Activated CD4-positive, alpha-beta memory T cell treated with anti-CD3 and anti-CD28 coated beads for 36 hours (primary cell): ENCODE measurements at regions not wholly inside any gene's neighbourhood (a gene's known extent, or its start where the extent isn't known, plus 50 kb on each side); places are given as distances from the start of the nearest gene placed in this dataset. TPM values are rescaled to one million over a fixed set of nuclear protein-coding genes. Genes with fewer than 3 reads are reported as not detected.

Experiments used
- CTCF ChIA-PET: fragments of 350-600 bp; sonication (Branson Sonifier 250); formaldehyde crosslinking; loops from one replicate; lab custom pipeline; 2021; ENCODE audit warnings: antibody characterized with exemption, inconsistent platforms; lab: Charles Lee
- POLR2A ChIA-PET: fragments of 350-600 bp; sonication (Branson Sonifier 250); formaldehyde crosslinking; loops from one replicate; lab custom pipeline; 2021; ENCODE audit warnings: antibody characterized with exemption; lab: Charles Lee
- DNase-seq: peaks from one replicate; pipeline ENCODE4 v3.0.0-alpha.2; 2020
- H3K27ac Mint-ChIP-seq: one replicate; pipeline ENCODE4 v1.8.0; 2021; ENCODE audit warnings: mixed read lengths
- H3K27me3 Mint-ChIP-seq: one replicate; pipeline ENCODE4 v1.8.0; 2021; ENCODE audit warnings: mixed read lengths
- H3K36me3 Mint-ChIP-seq: one replicate; pipeline ENCODE4 v1.8.0; 2021; ENCODE audit warnings: mixed read lengths
- H3K4me1 Mint-ChIP-seq: one replicate; pipeline ENCODE4 v1.8.0; 2021; ENCODE audit warnings: low read depth, mixed read lengths
- H3K4me3 Mint-ChIP-seq: one replicate; pipeline ENCODE4 v1.8.0; 2021; ENCODE audit warnings: mild to moderate bottlenecking, mixed read lengths
- H3K9me3 Mint-ChIP-seq: one replicate; pipeline ENCODE4 v1.8.0; 2021; ENCODE audit warnings: mixed read lengths
- intact Hi-C: fragments of 100-400 bp; cut with micrococcal nuclease; formaldehyde crosslinking; loops from one replicate; pipeline ENCODE4 v1.15.1; 2023
- microRNA-seq: library from miRNA; unstranded; fragments of <30 nt; microRNA quantifications from one replicate; pipeline ENCODE4 v1.2.0, GENCODE V29; 2022; ENCODE audit warnings: borderline number of aligned reads, borderline microRNAs expressed, borderline replicate concordance

DNA sequence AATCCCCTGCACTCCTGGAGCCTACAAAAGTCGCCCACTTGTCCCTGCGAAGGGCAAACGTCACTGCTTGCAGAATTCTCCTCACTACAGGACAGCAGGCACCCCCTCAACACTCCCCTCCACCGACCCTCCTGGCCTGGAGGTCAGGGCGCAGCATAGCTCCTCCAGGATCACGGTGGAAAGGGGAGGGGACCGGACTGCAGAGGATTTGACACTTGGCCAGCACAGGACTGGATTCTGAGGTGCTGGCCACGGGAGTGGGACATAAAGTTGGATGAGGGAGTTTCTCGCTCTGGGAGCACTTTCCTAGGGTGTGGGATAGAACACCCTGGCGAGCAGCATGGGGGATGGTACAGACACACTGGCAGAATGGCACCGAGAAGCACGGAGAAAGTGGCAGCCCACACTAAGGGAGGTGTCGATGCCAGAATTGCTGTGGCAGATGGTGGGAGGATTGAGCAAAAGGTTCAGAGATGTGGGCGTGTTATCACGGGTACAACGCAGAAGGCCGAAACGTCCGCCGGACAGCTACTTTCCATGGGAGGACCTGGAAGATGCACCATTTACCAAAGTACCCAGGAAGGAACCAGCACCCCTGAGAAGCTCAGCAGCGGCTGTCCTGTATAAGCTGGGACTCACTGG is 51.4 kb upstream of the DIO3 start:
- ChIA-PET POLR2A (no interaction called here), CTCF (no interaction called here)
- no peak overlapping the region for H3K27ac Mint-ChIP-seq
- no peaks in the 10 kb centered on the region for H3K9me3 Mint-ChIP-seq
- no peaks in the 10 kb centered on the region for H3K27me3 Mint-ChIP-seq
- no peak overlapping the region for H3K4me3 Mint-ChIP-seq
- DNase-seq: no peak
- H3K4me1 Mint-ChIP-seq: no peaks in the 10 kb centered on the region
- H3K36me3 Mint-ChIP-seq: no peaks in the 10 kb centered on the region
- intact Hi-C loops: no loop called here

DNA sequence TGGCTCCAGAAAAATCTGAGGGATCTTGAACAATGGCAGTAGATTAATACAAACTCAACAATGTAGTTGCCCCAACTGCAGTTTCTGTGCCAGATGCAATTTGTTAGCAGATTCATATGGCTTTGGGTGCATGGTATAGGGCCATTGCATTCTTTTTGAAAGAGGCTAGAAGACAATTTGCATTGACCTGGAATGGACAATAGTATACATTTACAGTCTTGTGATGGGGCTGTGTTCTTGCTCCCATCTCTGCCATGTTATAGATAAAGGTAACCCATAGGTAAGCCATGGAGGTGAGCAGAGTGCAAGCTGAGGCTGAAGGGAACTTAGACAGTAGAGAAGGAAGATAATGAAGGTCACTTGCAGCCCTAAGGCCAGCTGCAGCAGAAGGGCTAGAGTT is 50.1 kb upstream of the DIO3 start:
- intact Hi-C loops: no loop called here
- Mint-ChIP-seq H3K4me3 (no peak overlapping the region), H3K4me1 (no peaks in the 10 kb centered on the region), H3K27me3 (no peaks in the 10 kb centered on the region), H3K27ac (no peak overlapping the region), H3K9me3 (peaks cover 7% of the 10 kb centered on the region), H3K36me3 (no peaks in the 10 kb centered on the region)
- ChIA-PET CTCF (no interaction called here), POLR2A (interaction anchor here (0.6 kb wide), 1 partner anchor 319 kb away, joined by 3 read pairs; no protein-coding TSS in a partner anchor)
- no peak for DNase-seq

Small RNA genes lying in the stretch of these regions (microRNA-seq; reads per million reads assigned to microRNA genes)
- gene MIR1185-1 (not detected), gene MIR1185-2 (not detected), gene MIR1193 (not detected), gene MIR1197 (not detected), gene MIR134 (not detected), gene MIR154 (not detected), gene MIR299 (not detected), gene MIR300 (not detected), gene MIR323A (not detected), gene MIR323B (not detected), gene MIR329-1 (not detected), gene MIR329-2 (not detected), gene MIR369 (not detected), gene MIR376A1 (not detected), gene MIR376A2 (not detected), gene MIR376B (not detected), gene MIR376C (2.4 reads per million), gene MIR377 (not detected), gene MIR379 (not detected), gene MIR380 (not detected), gene MIR381 (2.0 reads per million), gene MIR382 (not detected), gene MIR409 (1.6 reads per million), gene MIR411 (2.8 reads per million), gene MIR412 (not detected), gene MIR485 (not detected), gene MIR487A (not detected), gene MIR487B (1.2 reads per million), gene MIR494 (2.8 reads per million), gene MIR495 (not detected), gene MIR496 (not detected), gene MIR539 (not detected), gene MIR541 (not detected), gene MIR543 (not detected), gene MIR544A (not detected), gene MIR654 (not detected), gene MIR655 (not detected), gene MIR656 (not detected), gene MIR668 (not detected), gene MIR758 (not detected), gene MIR889 (not detected)
